ENCODE measurements at regions not wholly inside any gene's neighbourhood (a gene's known extent, or its start where the extent isn't known, plus 50 kb on each side); places are given as distances from the start of the nearest gene placed in this dataset.

DNA sequence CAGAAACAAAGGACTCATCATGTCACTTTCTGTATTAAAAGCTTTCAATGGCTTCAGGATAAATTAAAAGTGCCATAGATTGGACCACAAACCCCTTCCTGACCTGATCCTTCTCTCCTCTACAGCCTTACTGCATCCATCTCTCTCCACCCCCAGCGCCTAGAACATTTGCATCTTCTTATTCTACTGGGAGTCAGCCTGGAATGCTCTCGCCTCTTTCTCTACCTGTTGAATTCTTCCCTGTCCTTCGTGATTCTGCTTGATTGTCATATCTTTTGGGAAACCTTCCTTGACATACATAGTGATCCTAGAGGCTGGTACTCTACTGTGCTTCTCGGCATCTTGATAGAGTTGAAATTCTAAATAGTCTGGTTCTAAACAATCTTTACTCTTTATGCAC lies 332.0 kb upstream of the PBX1 start:
- Histone ChIP-seq H3K4me1 (no peaks in the 10 kb centered on the region), H3K4me3 (no peak overlapping the region), H3K36me3 (no peaks in the 10 kb centered on the region), H3K9me3 (no peaks in the 10 kb centered on the region), H3K27me3 (no peaks in the 10 kb centered on the region), H3K9ac (ENCODE audit: low read depth in 2 of 2, low read length in 2 of 2) (no peak overlapping the region), H3K27ac (no peak overlapping the region)
- TF ChIP-seq, protein P1, sequence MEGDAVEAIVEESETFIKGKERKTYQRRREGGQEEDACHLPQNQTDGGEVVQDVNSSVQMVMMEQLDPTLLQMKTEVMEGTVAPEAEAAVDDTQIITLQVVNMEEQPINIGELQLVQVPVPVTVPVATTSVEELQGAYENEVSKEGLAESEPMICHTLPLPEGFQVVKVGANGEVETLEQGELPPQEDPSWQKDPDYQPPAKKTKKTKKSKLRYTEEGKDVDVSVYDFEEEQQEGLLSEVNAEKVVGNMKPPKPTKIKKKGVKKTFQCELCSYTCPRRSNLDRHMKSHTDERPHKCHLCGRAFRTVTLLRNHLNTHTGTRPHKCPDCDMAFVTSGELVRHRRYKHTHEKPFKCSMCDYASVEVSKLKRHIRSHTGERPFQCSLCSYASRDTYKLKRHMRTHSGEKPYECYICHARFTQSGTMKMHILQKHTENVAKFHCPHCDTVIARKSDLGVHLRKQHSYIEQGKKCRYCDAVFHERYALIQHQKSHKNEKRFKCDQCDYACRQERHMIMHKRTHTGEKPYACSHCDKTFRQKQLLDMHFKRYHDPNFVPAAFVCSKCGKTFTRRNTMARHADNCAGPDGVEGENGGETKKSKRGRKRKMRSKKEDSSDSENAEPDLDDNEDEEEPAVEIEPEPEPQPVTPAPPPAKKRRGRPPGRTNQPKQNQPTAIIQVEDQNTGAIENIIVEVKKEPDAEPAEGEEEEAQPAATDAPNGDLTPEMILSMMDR (IDR thresholded peaks at IDR 0.05), result no peak
- DNase-seq, result no peak
- intact Hi-C loops (cut with DNase I), result no loop called here

- Histone ChIP-seq H3K36me3 (no peaks in the 10 kb centered on the region), H3K9ac (ENCODE audit: low read depth in 2 of 2, low read length in 2 of 2) (no peak overlapping the region), H3K9me3 (no peaks in the 10 kb centered on the region), H3K27ac (no peak overlapping the region), H3K27me3 (no peaks in the 10 kb centered on the region), H3K4me1 (no peaks in the 10 kb centered on the region), H3K4me3 (no peak overlapping the region)
- intact Hi-C loops (cut with DNase I), result no loop called here
- no peak for DNase-seq
- TF ChIP-seq, protein P1 (IDR thresholded peaks at IDR 0.05), result no peak
Measured at GRCh38 chr1:164228928-164229327, 330.1 kb upstream of the PBX1 start.

DNA sequence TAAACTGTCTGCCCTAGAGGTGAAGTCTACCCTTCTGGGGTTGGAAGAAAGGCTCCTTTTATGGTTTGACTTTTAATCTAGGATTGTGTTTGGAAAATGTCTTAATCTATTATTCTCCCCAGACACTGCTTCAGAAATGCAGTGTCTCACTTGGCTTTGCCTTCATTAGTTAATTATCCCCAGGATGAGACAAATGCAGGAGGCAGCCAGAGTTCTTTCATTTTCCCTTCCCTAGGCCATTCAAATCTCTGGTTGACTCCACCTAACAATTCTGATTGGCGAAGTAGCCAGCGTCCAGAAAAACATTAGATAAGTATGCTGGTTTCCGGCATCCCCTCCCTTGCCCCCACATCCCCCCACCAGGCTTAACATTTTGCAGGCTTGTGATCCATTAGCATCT lies 325.8 kb upstream of the PBX1 start:
- Histone ChIP-seq H3K9ac (ENCODE audit: low read depth in 2 of 2, low read length in 2 of 2) (no peak overlapping the region), H3K4me3 (no peak overlapping the region), H3K36me3 (no peaks in the 10 kb centered on the region), H3K9me3 (no peaks in the 10 kb centered on the region), H3K27ac (no peak overlapping the region), H3K4me1 (no peaks in the 10 kb centered on the region), H3K27me3 (no peaks in the 10 kb centered on the region)
- no peak for DNase-seq
- TF ChIP-seq, protein P1 (IDR thresholded peaks at IDR 0.05), result no peak
- intact Hi-C loops (cut with DNase I), result no loop called here

- Histone ChIP-seq H3K4me3 (no peak overlapping the region), H3K27me3 (no peaks in the 10 kb centered on the region), H3K36me3 (no peaks in the 10 kb centered on the region), H3K4me1 (no peaks in the 10 kb centered on the region), H3K9me3 (no peaks in the 10 kb centered on the region), H3K27ac (no peak overlapping the region), H3K9ac (ENCODE audit: low read depth in 2 of 2, low read length in 2 of 2) (no peak overlapping the region)
- intact Hi-C loops (cut with DNase I), result no loop called here
- TF ChIP-seq, protein P1 (IDR thresholded peaks at IDR 0.05), result no peak
- DNase-seq, result no peak
Measured at GRCh38 chr1:164240081-164240480, 318.9 kb upstream of the PBX1 start.

GRCh38 chr1:164250365-164250764 lies 308.6 kb upstream of the PBX1 start:
- Histone ChIP-seq H3K9ac (ENCODE audit: low read depth in 2 of 2, low read length in 2 of 2) (no peak overlapping the region), H3K27ac (no peak overlapping the region), H3K36me3 (no peaks in the 10 kb centered on the region), H3K4me1 (no peaks in the 10 kb centered on the region), H3K27me3 (no peaks in the 10 kb centered on the region), H3K4me3 (no peak overlapping the region), H3K9me3 (no peaks in the 10 kb centered on the region)
- TF ChIP-seq, protein P1 (IDR thresholded peaks at IDR 0.05), result no peak
- intact Hi-C loops (cut with DNase I), result no loop called here
- no peak for DNase-seq

DNA sequence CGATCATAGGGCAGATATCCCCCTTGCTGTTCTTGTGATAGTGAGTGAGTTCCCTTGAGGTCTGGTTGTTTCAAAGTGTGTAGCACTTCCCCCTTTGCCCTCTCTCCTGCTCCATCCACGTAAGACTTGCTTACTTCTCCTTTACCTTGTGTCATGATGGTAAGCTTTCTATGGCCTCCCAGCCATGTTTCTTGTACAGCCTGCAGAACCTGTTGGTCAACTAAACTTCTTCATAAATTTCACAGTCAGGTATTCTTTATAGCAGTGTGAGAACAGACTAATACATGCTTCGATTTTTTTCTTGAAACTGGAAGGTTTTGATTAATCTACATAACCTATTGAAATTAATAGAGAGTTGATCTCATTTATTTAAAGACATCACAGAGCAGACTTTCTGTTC lies 302.5 kb upstream of the PBX1 start:
- intact Hi-C loops (cut with DNase I), result no loop called here
- no peak overlapping the region for H3K9ac ChIP-seq (ENCODE audit: low read depth in 2 of 2, low read length in 2 of 2)
- H3K27ac ChIP-seq, result no peak overlapping the region
- DNase-seq, result no peak
- H3K4me1 ChIP-seq, result no peaks in the 10 kb centered on the region
- H3K27me3 ChIP-seq, result no peaks in the 10 kb centered on the region
- H3K9me3 ChIP-seq, result no peaks in the 10 kb centered on the region
- TF ChIP-seq, protein P1 (IDR thresholded peaks at IDR 0.05), result no peak
- no peaks in the 10 kb centered on the region for H3K36me3 ChIP-seq
- H3K4me3 ChIP-seq, result no peak overlapping the region
